ENCODE measurements at regions not wholly inside any gene's neighbourhood (a gene's known extent, or its start where the extent isn't known, plus 50 kb on each side); places are given as distances from the start of the nearest gene placed in this dataset.

GRCh38 chr9:115444959-115445358 lies 327.0 kb upstream of the TNC start:
- no peak overlapping the region for H4K8ac ChIP-seq (replicated peaks; ENCODE audit: insufficient read length, low read depth, low read length)
- no peak overlapping the region for H2AK5ac ChIP-seq (ENCODE audit: insufficient read length, low read length)
- H2BK15ac ChIP-seq (ENCODE audit: low read depth, low read length) = no peak overlapping the region
- H3K4me1 Mint-ChIP-seq = peaks cover 3 to 8% of the 10 kb centered on the region in 2 experiments; a peak in 2 of 4 replicates
- no peak overlapping the region for H3K9ac ChIP-seq (ENCODE audit: extremely low read depth, insufficient read length, low read length)
- no peak overlapping the region for H2BK20ac ChIP-seq (ENCODE audit: low read depth, low read length, poor library complexity, severe bottlenecking)
- H3K4me1 ChIP-seq (ENCODE audit: insufficient read depth, low read length) = no peaks in the 10 kb centered on the region
- H3K56ac ChIP-seq (ENCODE audit: insufficient read length, low read depth, low read length) = no peak overlapping the region
- H3K27me3 ChIP-seq (ENCODE audit: insufficient read depth, low read length) = no peaks in the 10 kb centered on the region
- H3K36me3 Mint-ChIP-seq (ENCODE audit: insufficient read depth in 1 of 3, low read depth in 3 of 3) = no peaks in the 10 kb centered on the region
- H3K23me2 ChIP-seq (ENCODE audit: insufficient read length, low read depth, low read length, poor library complexity, severe bottlenecking) = no peaks in the 10 kb centered on the region
- no peaks in the 10 kb centered on the region for H3K79me1 ChIP-seq (ENCODE audit: insufficient read depth, low read depth, low read length, poor library complexity, severe bottlenecking)
- no peaks in the 10 kb centered on the region for H3K9me3 ChIP-seq (ENCODE audit: control insufficient read depth, low read depth, low read length)
- H3K18ac ChIP-seq (ENCODE audit: insufficient read length, low read depth, low read length) = no peak overlapping the region
- no peaks in the 10 kb centered on the region for H3K79me2 ChIP-seq (ENCODE audit: insufficient read depth, low read length)
- H3K9me3 Mint-ChIP-seq = no peaks in the 10 kb centered on the region
- H2BK12ac ChIP-seq (ENCODE audit: insufficient read length, low read depth, low read length) = no peak overlapping the region
- no peak overlapping the region for H3K23ac ChIP-seq (ENCODE audit: insufficient read length, low read depth, low read length)
- no peak overlapping the region for H3T11ph ChIP-seq (ENCODE audit: low read length)
- DNase-seq = no peak
- H4K20me1 ChIP-seq (ENCODE audit: control insufficient read depth, insufficient read depth, insufficient read length) = no peaks in the 10 kb centered on the region
- H3K27ac Mint-ChIP-seq = no peak overlapping the region
- H3K4me2 ChIP-seq (ENCODE audit: insufficient read depth, insufficient read length, low read length) = no peak overlapping the region
- H2BK5ac ChIP-seq (ENCODE audit: insufficient read length, low read length) = no peak overlapping the region
- H4K5ac ChIP-seq (ENCODE audit: insufficient read length, low read depth, low read length) = no peak overlapping the region
- H4K91ac ChIP-seq (ENCODE audit: insufficient read length, low read depth, low read length) = no peak overlapping the region
- H3K4me3 Mint-ChIP-seq = no peak overlapping the region
- TF ChIP-seq CTCF (conservative IDR thresholded peaks at IDR 0.05) = no peak
- no peaks in the 10 kb centered on the region for H3K27me3 Mint-ChIP-seq (ENCODE audit: low read depth)
- no peak overlapping the region for H3K27ac ChIP-seq (ENCODE audit: insufficient read length, low read depth, low read length)
- no peak overlapping the region for H2BK120ac ChIP-seq (ENCODE audit: low read depth, low read length, poor library complexity, severe bottlenecking)
- no peak overlapping the region for H3K4ac ChIP-seq (ENCODE audit: low read depth, low read length)
- no peak overlapping the region for H3K14ac ChIP-seq (ENCODE audit: insufficient read depth, low read length)
- no peak overlapping the region for H2AFZ ChIP-seq (ENCODE audit: low read length)
- no CpG with 5 or more reads among the region's 3 CpGs for WGBS (ENCODE audit: extremely low coverage, insufficient read length, low lambda C conversion rate)
